HEK293 (cell line): ENCODE measurements at regions not wholly inside any gene's neighbourhood (a gene's known extent, or its start where the extent isn't known, plus 50 kb on each side); places are given as distances from the start of the nearest gene placed in this dataset.

ENCODE experiments used
- CTCF ChIA-PET: fragments of 350-600 bp; formaldehyde crosslinking; extraction: SDS; loops from one replicate; lab custom pipeline; 2021; ENCODE audit warnings: antibody characterized with exemption; lab: Yijun Ruan, JAX
- POLR2A ChIA-PET: fragments of 300-600 bp; formaldehyde crosslinking; extraction: SDS; loops from one replicate; lab custom pipeline; 2020; ENCODE audit warnings: antibody characterized with exemption, inconsistent platforms; lab: Yijun Ruan, JAX
- H3K27ac ChIP-seq: fragments of 200-500 bp; sonication (Bioruptor generic); 2 replicates; pipeline ENCODE4 v1.5.1; 2014; ENCODE audit warnings: low read depth, low read length, control low read depth, inconsistent platforms; ENCODE audit errors: extremely low read depth
- H3K36me3 ChIP-seq, 2 experiments: fragments of 200-500 bp in 1 of 2; sonication (Bioruptor generic) in 1 of 2; 1 replicate in 1 of 2; 2 replicates in 1 of 2; pipeline ENCODE4 v1.5.1; 2014 to 2017; ENCODE audit warnings: inconsistent platforms in 2 of 2, low read length in 2 of 2; ENCODE audit not compliant: control insufficient read depth in 2 of 2, insufficient read depth in 1 of 2
- H3K4me1 ChIP-seq: fragments of 200-500 bp; sonication (Bioruptor generic); 2 replicates; pipeline ENCODE4 v1.5.1; 2014; ENCODE audit warnings: mild to moderate bottlenecking, low read length, inconsistent platforms; ENCODE audit not compliant: control insufficient read depth, insufficient read depth
- H3K4me3 ChIP-seq: 2 replicates; pipeline ENCODE4 v1.5.1; 2011; ENCODE audit warnings: low read depth, mild to moderate bottlenecking, control low read depth, low read length, moderate library complexity
- H3K9me3 ChIP-seq: fragments of 200-500 bp; sonication (Bioruptor generic); 2 replicates; pipeline ENCODE4 v1.5.1; 2014; ENCODE audit warnings: low read depth, low read length, inconsistent platforms; ENCODE audit not compliant: control insufficient read depth, insufficient read depth
- KLF10 ChIP-seq: fragments of 450-650 bp; IDR thresholded peaks from 2 replicates; pipeline ENCODE4 v1.5.1; 2018; ENCODE audit warnings: missing biosample characterization, mild to moderate bottlenecking, missing genetic modification characterization
- OSR2 ChIP-seq: fragments of 450-650 bp; formaldehyde crosslinking; IDR thresholded peaks from 2 replicates; pipeline ENCODE4 v1.5.1; 2016; ENCODE audit warnings: missing biosample characterization, missing genetic modification characterization
- ZBTB7A ChIP-seq: fragments of 450-650 bp; formaldehyde crosslinking; IDR thresholded peaks from 2 replicates; pipeline ENCODE4 v1.5.1; 2016; ENCODE audit warnings: low read depth, missing biosample characterization, missing genetic modification characterization
- ZIC2 ChIP-seq: fragments of 450-650 bp; formaldehyde crosslinking; IDR thresholded peaks from 2 replicates; pipeline ENCODE4 v1.5.1; 2016; ENCODE audit warnings: missing biosample characterization, missing genetic modification characterization
- ZNF10 ChIP-seq: fragments of 450-650 bp; formaldehyde crosslinking; IDR thresholded peaks from 2 replicates; pipeline ENCODE4 v1.5.1; 2017; ENCODE audit warnings: missing biosample characterization, missing genetic modification characterization
- ZNF140 ChIP-seq: fragments of 450-650 bp; formaldehyde crosslinking; IDR thresholded peaks from 2 replicates; pipeline ENCODE4 v1.5.1; 2016; ENCODE audit warnings: missing biosample characterization, missing genetic modification characterization
- ZNF169 ChIP-seq: fragments of 450-650 bp; formaldehyde crosslinking; IDR thresholded peaks from 2 replicates; pipeline ENCODE4 v1.5.1; 2016; ENCODE audit warnings: missing biosample characterization, missing genetic modification characterization
- ZNF423 ChIP-seq: fragments of 450-650 bp; formaldehyde crosslinking; IDR thresholded peaks from 2 replicates; pipeline ENCODE4 v1.5.1; 2016; ENCODE audit warnings: missing biosample characterization, missing genetic modification characterization
- ZNF558 ChIP-seq: fragments of 450-650 bp; formaldehyde crosslinking; IDR thresholded peaks from 2 replicates; pipeline ENCODE4 v1.5.1; 2016; ENCODE audit warnings: missing biosample characterization, missing genetic modification characterization
- ZNF585B ChIP-seq: fragments of 450-650 bp; formaldehyde crosslinking; IDR thresholded peaks from 2 replicates; pipeline ENCODE4 v1.5.1; 2016; ENCODE audit warnings: missing biosample characterization, missing genetic modification characterization
- ZNF600 ChIP-seq: fragments of 450-650 bp; formaldehyde crosslinking; IDR thresholded peaks from 2 replicates; pipeline ENCODE4 v1.5.1; 2016; ENCODE audit warnings: missing biosample characterization, missing genetic modification characterization
- ZNF623 ChIP-seq: fragments of 450-650 bp; formaldehyde crosslinking; IDR thresholded peaks from 2 replicates; pipeline ENCODE4 v1.5.1; 2016; ENCODE audit warnings: missing biosample characterization, missing genetic modification characterization
- ZNF624 ChIP-seq: fragments of 450-650 bp; formaldehyde crosslinking; IDR thresholded peaks from 2 replicates; pipeline ENCODE4 v1.5.1; 2017; ENCODE audit warnings: missing biosample characterization, missing genetic modification characterization
- ZNF629 ChIP-seq: fragments of 450-650 bp; formaldehyde crosslinking; IDR thresholded peaks from 2 replicates; pipeline ENCODE4 v1.5.1; 2017; ENCODE audit warnings: missing biosample characterization, missing genetic modification characterization
- ZNF747 ChIP-seq: fragments of 450-650 bp; formaldehyde crosslinking; IDR thresholded peaks from 2 replicates; pipeline ENCODE4 v1.5.1; 2016; ENCODE audit warnings: missing biosample characterization, missing genetic modification characterization
- TF ChIP-seq, protein P1 (sequence below): fragments of 450-650 bp; formaldehyde crosslinking; IDR thresholded peaks from 2 replicates; pipeline ENCODE4 v1.5.0; 2017; ENCODE audit warnings: missing biosample characterization, missing genetic modification characterization, borderline replicate concordance
- TF ChIP-seq, protein P2 (sequence below): fragments of 450-650 bp; formaldehyde crosslinking; IDR thresholded peaks from 2 replicates; pipeline ENCODE4 v1.5.1; 2016; ENCODE audit warnings: missing biosample characterization, missing genetic modification characterization
- TF ChIP-seq, protein P3 (sequence below): fragments of 450-650 bp; formaldehyde crosslinking; IDR thresholded peaks from 2 replicates; pipeline ENCODE4 v1.5.1; 2016; ENCODE audit warnings: missing biosample characterization, missing genetic modification characterization
- TF ChIP-seq, protein P4 (sequence below): fragments of 450-650 bp; formaldehyde crosslinking; conservative IDR thresholded peaks from 2 replicates; pipeline ENCODE4 v1.5.1; 2016; ENCODE audit warnings: low read depth, missing biosample characterization, missing genetic modification characterization

DNA sequence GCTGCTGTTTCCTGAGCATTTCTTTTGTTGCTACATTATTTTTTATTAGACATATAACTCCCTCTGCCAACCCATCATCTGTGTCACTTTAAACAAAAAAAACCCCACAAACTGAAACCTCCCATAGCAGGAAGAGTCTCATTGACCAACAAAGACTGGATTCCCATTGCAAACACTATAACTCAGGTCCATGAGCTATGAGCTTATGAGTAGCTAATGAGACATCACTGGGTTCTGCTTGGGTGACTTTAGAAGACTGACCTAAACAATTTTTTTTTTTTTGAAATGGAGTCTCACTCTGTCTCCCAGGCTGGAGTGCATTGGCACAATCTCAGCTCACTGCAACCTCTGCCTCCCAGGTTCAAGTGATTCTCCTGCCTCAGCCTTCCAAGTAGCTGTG, 212.8 kb downstream of the LTN1 start:
- Histone ChIP-seq H3K4me3 (no peak overlapping the region), H3K9me3 (no peaks in the 10 kb centered on the region), H3K36me3 (no peaks in the 10 kb centered on the region), H3K27ac (no peak overlapping the region), H3K4me1 (no peaks in the 10 kb centered on the region)
- TF ChIP-seq ZNF558 (tag by site-specific recombination) (no peak), ZNF169 (tag by site-specific recombination) (no peak), ZNF140 (tag by site-specific recombination) (no peak), ZNF585B (no peak), ZNF747 (no peak), ZNF600 (tag by site-specific recombination) (no peak), ZNF623 (tag by site-specific recombination) (no peak), OSR2 (tag by site-specific recombination) (no peak)
- TF ChIP-seq, protein P1, sequence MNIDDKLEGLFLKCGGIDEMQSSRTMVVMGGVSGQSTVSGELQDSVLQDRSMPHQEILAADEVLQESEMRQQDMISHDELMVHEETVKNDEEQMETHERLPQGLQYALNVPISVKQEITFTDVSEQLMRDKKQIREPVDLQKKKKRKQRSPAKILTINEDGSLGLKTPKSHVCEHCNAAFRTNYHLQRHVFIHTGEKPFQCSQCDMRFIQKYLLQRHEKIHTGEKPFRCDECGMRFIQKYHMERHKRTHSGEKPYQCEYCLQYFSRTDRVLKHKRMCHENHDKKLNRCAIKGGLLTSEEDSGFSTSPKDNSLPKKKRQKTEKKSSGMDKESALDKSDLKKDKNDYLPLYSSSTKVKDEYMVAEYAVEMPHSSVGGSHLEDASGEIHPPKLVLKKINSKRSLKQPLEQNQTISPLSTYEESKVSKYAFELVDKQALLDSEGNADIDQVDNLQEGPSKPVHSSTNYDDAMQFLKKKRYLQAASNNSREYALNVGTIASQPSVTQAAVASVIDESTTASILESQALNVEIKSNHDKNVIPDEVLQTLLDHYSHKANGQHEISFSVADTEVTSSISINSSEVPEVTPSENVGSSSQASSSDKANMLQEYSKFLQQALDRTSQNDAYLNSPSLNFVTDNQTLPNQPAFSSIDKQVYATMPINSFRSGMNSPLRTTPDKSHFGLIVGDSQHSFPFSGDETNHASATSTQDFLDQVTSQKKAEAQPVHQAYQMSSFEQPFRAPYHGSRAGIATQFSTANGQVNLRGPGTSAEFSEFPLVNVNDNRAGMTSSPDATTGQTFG (tag by site-specific recombination) = no peak
- TF ChIP-seq, protein P2, sequence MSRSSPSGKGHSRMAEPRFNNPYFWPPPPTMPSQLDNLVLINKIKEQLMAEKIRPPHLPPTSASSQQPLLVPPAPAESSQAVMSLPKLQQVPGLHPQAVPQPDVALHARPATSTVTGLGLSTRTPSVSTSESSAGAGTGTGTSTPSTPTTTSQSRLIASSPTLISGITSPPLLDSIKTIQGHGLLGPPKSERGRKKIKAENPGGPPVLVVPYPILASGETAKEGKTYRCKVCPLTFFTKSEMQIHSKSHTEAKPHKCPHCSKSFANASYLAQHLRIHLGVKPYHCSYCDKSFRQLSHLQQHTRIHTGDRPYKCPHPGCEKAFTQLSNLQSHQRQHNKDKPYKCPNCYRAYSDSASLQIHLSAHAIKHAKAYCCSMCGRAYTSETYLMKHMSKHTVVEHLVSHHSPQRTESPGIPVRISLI (tag by site-specific recombination) = no peak
- TF ChIP-seq, protein P3, sequence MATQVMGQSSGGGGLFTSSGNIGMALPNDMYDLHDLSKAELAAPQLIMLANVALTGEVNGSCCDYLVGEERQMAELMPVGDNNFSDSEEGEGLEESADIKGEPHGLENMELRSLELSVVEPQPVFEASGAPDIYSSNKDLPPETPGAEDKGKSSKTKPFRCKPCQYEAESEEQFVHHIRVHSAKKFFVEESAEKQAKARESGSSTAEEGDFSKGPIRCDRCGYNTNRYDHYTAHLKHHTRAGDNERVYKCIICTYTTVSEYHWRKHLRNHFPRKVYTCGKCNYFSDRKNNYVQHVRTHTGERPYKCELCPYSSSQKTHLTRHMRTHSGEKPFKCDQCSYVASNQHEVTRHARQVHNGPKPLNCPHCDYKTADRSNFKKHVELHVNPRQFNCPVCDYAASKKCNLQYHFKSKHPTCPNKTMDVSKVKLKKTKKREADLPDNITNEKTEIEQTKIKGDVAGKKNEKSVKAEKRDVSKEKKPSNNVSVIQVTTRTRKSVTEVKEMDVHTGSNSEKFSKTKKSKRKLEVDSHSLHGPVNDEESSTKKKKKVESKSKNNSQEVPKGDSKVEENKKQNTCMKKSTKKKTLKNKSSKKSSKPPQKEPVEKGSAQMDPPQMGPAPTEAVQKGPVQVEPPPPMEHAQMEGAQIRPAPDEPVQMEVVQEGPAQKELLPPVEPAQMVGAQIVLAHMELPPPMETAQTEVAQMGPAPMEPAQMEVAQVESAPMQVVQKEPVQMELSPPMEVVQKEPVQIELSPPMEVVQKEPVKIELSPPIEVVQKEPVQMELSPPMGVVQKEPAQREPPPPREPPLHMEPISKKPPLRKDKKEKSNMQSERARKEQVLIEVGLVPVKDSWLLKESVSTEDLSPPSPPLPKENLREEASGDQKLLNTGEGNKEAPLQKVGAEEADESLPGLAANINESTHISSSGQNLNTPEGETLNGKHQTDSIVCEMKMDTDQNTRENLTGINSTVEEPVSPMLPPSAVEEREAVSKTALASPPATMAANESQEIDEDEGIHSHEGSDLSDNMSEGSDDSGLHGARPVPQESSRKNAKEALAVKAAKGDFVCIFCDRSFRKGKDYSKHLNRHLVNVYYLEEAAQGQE (tag by site-specific recombination) = no peak
- POLR2A ChIA-PET = no interaction called here
- CTCF ChIA-PET = interaction anchor here (0.6 to 2.6 kb wide), 2 partner anchors 29 to 34 kb away, joined by 3 to 10 read pairs; no protein-coding TSS in a partner anchor

DNA sequence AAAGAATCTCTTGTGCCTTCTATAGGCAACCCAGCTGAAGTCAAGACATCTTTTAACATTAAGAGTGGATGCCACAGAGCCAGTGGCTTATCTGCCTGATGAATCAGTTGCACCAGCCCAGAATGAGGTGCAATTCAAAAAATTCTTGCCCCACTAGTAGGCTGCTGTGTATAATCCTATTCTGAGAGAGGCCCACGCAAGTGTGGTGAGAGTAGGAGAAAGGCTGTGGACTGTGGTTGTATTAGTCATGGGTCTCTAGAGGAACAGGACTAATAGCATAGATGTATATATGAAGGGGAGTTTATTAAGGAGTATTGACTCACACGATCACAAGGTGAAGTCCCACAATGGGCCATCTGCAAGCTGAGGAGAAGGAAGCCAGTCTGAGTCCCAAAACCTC, 216.4 kb downstream of the LTN1 start:
- ChIA-PET CTCF (no interaction called here), POLR2A (no interaction called here)
- Histone ChIP-seq H3K36me3 (no peaks in the 10 kb centered on the region), H3K4me3 (no peak overlapping the region), H3K9me3 (no peaks in the 10 kb centered on the region), H3K4me1 (no peaks in the 10 kb centered on the region), H3K27ac (no peak overlapping the region)
- TF ChIP-seq ZNF169 (tag by site-specific recombination) (no peak), ZNF624 (tag by site-specific recombination) (no peak), KLF10 (tag by site-specific recombination) (no peak), ZNF629 (tag by site-specific recombination) (no peak), ZNF423 (tag by site-specific recombination) (no peak), ZBTB7A (tag by site-specific recombination) (no peak), ZIC2 (tag by site-specific recombination) (no peak), ZNF585B (no peak), ZNF10 (no peak)
- TF ChIP-seq, protein P4, sequence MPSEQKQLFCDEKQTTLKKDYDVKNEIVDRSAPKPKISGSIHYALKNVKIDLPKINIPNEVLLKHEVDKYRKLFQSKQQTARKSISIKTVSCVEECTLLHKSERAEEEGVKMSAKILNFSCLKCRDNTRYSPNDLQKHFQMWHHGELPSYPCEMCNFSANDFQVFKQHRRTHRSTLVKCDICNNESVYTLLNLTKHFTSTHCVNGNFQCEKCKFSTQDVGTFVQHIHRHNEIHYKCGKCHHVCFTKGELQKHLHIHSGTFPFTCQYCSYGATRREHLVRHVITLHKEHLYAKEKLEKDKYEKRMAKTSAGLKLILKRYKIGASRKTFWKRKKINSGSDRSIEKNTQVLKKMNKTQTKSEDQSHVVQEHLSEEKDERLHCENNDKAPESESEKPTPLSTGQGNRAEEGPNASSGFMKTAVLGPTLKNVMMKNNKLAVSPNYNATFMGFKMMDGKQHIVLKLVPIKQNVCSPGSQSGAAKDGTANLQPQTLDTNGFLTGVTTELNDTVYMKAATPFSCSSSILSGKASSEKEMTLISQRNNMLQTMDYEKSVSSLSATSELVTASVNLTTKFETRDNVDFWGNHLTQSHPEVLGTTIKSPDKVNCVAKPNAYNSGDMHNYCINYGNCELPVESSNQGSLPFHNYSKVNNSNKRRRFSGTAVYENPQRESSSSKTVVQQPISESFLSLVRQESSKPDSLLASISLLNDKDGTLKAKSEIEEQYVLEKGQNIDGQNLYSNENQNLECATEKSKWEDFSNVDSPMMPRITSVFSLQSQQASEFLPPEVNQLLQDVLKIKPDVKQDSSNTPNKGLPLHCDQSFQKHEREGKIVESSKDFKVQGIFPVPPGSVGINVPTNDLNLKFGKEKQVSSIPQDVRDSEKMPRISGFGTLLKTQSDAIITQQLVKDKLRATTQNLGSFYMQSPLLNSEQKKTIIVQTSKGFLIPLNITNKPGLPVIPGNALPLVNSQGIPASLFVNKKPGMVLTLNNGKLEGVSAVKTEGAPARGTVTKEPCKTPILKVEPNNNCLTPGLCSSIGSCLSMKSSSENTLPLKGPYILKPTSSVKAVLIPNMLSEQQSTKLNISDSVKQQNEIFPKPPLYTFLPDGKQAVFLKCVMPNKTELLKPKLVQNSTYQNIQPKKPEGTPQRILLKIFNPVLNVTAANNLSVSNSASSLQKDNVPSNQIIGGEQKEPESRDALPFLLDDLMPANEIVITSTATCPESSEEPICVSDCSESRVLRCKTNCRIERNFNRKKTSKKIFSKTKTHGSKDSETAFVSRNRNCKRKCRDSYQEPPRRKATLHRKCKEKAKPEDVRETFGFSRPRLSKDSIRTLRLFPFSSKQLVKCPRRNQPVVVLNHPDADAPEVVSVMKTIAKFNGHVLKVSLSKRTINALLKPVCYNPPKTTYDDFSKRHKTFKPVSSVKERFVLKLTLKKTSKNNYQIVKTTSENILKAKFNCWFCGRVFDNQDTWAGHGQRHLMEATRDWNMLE (tag by site-specific recombination) = no peak
